Keratinocyte (primary cell): ENCODE measurements at regions not wholly inside any gene's neighbourhood (a gene's known extent, or its start where the extent isn't known, plus 50 kb on each side); places are given as distances from the start of the nearest gene placed in this dataset.

Source experiments
- EZH2 ChIP-seq: IDR thresholded peaks from one replicate; pipeline ENCODE4 v1.6.1; 2012; ENCODE audit warnings: inconsistent platforms, mild to moderate bottlenecking, low read length, moderate library complexity
- TF ChIP-seq, protein P1 (sequence below), 3 experiments: IDR thresholded peaks in 1 of 3; conservative IDR thresholded peaks in 1 of 3; optimal IDR thresholded peaks in 1 of 3; 2 replicates in 2 of 3; 3 replicates in 1 of 3; pipeline versions ENCODE3 to v1.5.1; 2011; ENCODE audit warnings: low read length in 3 of 3, mild to moderate bottlenecking in 3 of 3, moderate library complexity in 2 of 3, control low read depth in 1 of 3, inconsistent platforms in 1 of 3; ENCODE audit not compliant: insufficient read depth in 2 of 3; ENCODE audit errors: extremely low read depth in 1 of 3

DNA sequence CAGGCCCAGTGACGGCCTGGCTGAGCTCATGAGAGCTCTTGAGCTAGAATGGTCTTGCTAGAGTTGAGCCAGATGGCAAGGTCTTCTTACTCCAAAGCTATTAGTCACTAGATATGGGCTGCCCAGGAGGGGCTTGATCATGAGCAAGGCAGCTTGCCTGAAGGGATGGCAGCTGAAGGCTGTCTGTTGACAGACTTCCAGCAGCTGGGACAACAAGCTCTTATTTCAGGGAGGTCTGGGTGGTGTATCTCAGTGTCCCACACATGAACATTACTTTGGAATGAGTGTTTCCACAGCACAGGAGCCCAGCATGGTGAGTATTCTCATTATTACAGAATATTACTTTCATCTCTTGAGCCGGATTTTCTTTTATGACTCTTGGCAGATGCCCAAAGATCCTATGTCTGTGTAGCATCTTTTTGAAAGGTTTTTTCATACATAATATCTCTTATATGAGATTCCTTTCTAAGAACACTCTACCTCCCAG lies 414.1 kb downstream of the ARHGEF28 start:
- TF ChIP-seq, protein P1, sequence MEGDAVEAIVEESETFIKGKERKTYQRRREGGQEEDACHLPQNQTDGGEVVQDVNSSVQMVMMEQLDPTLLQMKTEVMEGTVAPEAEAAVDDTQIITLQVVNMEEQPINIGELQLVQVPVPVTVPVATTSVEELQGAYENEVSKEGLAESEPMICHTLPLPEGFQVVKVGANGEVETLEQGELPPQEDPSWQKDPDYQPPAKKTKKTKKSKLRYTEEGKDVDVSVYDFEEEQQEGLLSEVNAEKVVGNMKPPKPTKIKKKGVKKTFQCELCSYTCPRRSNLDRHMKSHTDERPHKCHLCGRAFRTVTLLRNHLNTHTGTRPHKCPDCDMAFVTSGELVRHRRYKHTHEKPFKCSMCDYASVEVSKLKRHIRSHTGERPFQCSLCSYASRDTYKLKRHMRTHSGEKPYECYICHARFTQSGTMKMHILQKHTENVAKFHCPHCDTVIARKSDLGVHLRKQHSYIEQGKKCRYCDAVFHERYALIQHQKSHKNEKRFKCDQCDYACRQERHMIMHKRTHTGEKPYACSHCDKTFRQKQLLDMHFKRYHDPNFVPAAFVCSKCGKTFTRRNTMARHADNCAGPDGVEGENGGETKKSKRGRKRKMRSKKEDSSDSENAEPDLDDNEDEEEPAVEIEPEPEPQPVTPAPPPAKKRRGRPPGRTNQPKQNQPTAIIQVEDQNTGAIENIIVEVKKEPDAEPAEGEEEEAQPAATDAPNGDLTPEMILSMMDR (optimal IDR thresholded peaks at IDR 0.05 in 1 of 3, IDR thresholded peaks at IDR 0.05 in 1 of 3, conservative IDR thresholded peaks at IDR 0.05 in 1 of 3; ENCODE audit: extremely low read depth in 1 of 3, insufficient read depth in 2 of 3, low read length in 3 of 3) = no peak
- no peak for TF ChIP-seq EZH2
